ENCODE measurements at regions not wholly inside any gene's neighbourhood (a gene's known extent, or its start where the extent isn't known, plus 50 kb on each side); places are given as distances from the start of the nearest gene placed in this dataset.

DNA sequence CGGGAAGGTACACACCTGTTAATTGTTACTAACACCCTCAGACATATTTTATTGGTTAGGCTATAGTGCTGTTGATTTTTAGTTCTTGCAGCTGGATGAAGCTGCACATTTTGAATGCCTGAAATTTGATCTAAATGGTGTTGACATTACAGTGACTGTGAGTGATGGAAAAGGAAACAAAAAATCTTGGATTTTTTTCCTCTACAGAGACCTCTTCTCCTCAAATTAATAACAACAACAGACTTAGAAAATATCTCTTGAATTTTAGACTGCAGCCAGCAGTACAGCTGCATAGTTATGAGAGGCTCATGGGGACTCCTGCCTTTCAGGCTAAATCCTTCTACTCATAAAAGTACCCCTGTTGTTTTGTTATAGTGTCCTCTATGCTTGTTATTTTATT, 500.5 kb upstream of the SPRY2 start:
- Histone ChIP-seq H3K4me1 (no peaks in the 10 kb centered on the region), H3K27me3 (ENCODE audit: insufficient read depth in 3 of 3, low read length in 2 of 3) (no peaks in the 10 kb centered on the region), H3K4me3 (no peak overlapping the region), H3K36me3 (ENCODE audit: insufficient read depth in 1 of 2, low read depth in 1 of 2) (no peaks in the 10 kb centered on the region), H3K27ac (no peak overlapping the region), H3K9me3 (no peaks in the 10 kb centered on the region)
- ATAC-seq: peak in 1 of 4 donors; percentile 47
- WGBS, 3 donors: 8 to 26% (median 24%) methylated on average over 1 of the region's 1 CpG
- DNase-seq: no peak
- intact Hi-C loops (cut with DNase I): no loop called here
- TF ChIP-seq, protein P1, sequence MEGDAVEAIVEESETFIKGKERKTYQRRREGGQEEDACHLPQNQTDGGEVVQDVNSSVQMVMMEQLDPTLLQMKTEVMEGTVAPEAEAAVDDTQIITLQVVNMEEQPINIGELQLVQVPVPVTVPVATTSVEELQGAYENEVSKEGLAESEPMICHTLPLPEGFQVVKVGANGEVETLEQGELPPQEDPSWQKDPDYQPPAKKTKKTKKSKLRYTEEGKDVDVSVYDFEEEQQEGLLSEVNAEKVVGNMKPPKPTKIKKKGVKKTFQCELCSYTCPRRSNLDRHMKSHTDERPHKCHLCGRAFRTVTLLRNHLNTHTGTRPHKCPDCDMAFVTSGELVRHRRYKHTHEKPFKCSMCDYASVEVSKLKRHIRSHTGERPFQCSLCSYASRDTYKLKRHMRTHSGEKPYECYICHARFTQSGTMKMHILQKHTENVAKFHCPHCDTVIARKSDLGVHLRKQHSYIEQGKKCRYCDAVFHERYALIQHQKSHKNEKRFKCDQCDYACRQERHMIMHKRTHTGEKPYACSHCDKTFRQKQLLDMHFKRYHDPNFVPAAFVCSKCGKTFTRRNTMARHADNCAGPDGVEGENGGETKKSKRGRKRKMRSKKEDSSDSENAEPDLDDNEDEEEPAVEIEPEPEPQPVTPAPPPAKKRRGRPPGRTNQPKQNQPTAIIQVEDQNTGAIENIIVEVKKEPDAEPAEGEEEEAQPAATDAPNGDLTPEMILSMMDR (IDR thresholded peaks at IDR 0.05): no peak

DNA sequence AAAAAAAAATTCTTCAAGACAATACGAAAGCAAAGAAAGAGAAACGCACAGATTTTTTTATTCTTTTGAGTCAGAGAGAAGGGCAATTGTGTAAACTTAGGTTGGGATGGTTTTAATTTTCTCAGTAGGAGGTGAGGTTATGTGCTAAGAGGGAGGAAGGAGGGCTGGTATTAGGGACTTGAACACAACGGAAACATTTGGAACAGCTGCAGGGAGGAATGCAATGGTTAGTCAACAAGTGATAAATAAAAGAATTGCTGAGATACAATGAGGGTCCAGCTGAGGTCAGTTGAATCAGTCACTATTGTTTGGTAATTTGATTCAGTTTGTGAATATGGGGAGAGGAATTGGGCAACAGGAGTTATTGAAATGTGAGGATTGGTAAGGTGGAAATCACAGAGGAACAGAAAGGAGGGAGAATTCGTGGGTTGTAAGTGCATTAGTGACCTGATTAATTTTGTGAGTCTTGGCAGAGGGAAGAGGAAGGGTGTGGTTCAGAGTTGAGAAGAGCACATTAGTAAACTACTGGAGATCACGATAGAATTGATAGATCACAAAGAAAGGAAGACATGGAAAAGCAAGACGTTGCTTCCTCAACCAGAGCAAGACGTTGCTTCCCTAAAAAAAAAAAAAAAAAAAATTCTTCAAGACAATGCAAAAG, 499.5 kb upstream of the SPRY2 start:
- Histone ChIP-seq H3K27me3 (ENCODE audit: insufficient read depth in 3 of 3, low read length in 2 of 3) (no peaks in the 10 kb centered on the region), H3K36me3 (ENCODE audit: insufficient read depth in 1 of 2, low read depth in 1 of 2) (no peaks in the 10 kb centered on the region), H3K4me1 (no peaks in the 10 kb centered on the region), H3K27ac (no peak overlapping the region), H3K9me3 (no peaks in the 10 kb centered on the region), H3K4me3 (no peak overlapping the region)
- intact Hi-C loops (cut with DNase I): no loop called here
- TF ChIP-seq, protein P1 (IDR thresholded peaks at IDR 0.05): no peak
- WGBS, 3 donors: 12 to 22% (median 22%) methylated on average over 7 of the region's 7 CpGs
- ATAC-seq (peak; percentile 46 to 83 (median 72)), DNase-seq (no peak)

DNA sequence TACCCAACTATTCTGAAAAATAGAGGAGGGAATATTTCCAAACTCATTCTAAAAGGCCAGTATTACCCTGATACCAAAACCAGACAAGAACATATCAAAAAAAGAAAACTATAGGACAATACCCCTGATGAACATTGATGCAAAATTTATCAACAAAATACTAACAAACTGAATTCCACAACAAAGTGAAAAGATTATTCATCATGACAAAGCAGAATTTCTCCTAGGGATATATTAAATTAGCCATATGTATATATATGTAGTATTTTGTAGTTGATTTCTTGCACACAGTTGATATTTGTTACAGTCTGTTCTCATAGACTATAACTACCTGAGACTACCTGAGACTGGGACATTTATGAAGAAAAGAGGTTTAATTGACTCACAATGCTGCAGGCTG, 495.0 kb upstream of the SPRY2 start:
- TF ChIP-seq, protein P1 (IDR thresholded peaks at IDR 0.05): no peak
- H3K36me3 ChIP-seq (ENCODE audit: insufficient read depth in 1 of 2, low read depth in 1 of 2): no peaks in the 10 kb centered on the region
- DNase-seq (no peak), ATAC-seq (no peak)
- intact Hi-C loops (cut with DNase I): no loop called here
- H3K9me3 ChIP-seq: no peaks in the 10 kb centered on the region
- no peaks in the 10 kb centered on the region for H3K27me3 ChIP-seq (ENCODE audit: insufficient read depth in 3 of 3, low read length in 2 of 3)
- H3K4me3 ChIP-seq: no peak overlapping the region
- H3K4me1 ChIP-seq: no peaks in the 10 kb centered on the region
- H3K27ac ChIP-seq: no peak overlapping the region

DNA sequence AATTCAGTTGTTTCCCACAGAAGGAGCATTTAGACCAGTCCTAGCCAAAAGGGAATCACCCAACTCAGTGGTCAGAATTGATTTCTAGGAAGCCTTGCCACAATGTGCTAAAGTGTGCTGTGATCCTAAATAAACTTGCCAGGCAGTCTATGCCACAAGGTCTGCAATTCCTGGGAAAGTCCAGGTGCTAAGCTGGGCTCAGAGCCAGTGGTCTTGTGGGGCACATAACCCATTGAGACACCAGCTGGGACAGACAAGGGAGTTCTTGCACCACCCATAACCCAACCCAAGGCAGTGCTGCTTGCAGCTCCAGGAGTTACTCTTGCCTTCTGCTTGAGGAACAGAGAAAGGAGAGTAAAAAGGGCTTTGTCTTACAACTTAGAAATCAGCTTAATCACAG, 489.5 kb upstream of the SPRY2 start:
- DNase-seq: no peak

More for the DNA sequence above, 489.5 kb upstream of the SPRY2 start:
- intact Hi-C loops (cut with DNase I): no loop called here
- Histone ChIP-seq H3K27ac (no peak overlapping the region), H3K27me3 (ENCODE audit: insufficient read depth in 3 of 3, low read length in 2 of 3) (no peaks in the 10 kb centered on the region), H3K4me1 (no peaks in the 10 kb centered on the region), H3K4me3 (no peak overlapping the region), H3K9me3 (peaks cover 19% of the 10 kb centered on the region), H3K36me3 (ENCODE audit: insufficient read depth in 1 of 2, low read depth in 1 of 2) (no peaks in the 10 kb centered on the region)
- no peak for ATAC-seq
- TF ChIP-seq, protein P1 (IDR thresholded peaks at IDR 0.05): no peak
